SK-N-SH (cell line): ENCODE measurements at regions not wholly inside any gene's neighbourhood (a gene's known extent, or its start where the extent isn't known, plus 50 kb on each side); places are given as distances from the start of the nearest gene placed in this dataset.

Experiments
- CTCF ChIA-PET: fragments of 300-600, 350-600 bp; formaldehyde crosslinking; extraction: SDS; loops from one replicate; lab custom pipeline; 2021; lab: Yijun Ruan, JAX
- POLR2A ChIA-PET: fragments of 350-600 bp; sonication (Branson Sonifier 250); formaldehyde crosslinking; extraction: SDS; loops from one replicate; lab custom pipeline; 2020; ENCODE audit warnings: antibody characterized with exemption, inconsistent platforms; lab: Yijun Ruan, JAX
- DNase-seq: peaks from one replicate; pipeline ENCODE4 v3.0.0; 2012
- H2AFZ ChIP-seq: fragments of 200-600 bp; sonication (generic); 2 replicates; pipeline ENCODE4 v1.8.1; 2016; ENCODE audit warnings: antibody characterized with exemption, mild to moderate bottlenecking, low read depth
- H3F3A ChIP-seq: fragments of 200-600 bp; sonication (generic); replicated peaks from 2 replicates; pipeline ENCODE3; 2016; ENCODE audit warnings: antibody characterized with exemption, mild to moderate bottlenecking; ENCODE audit not compliant: insufficient read depth
- H3K27ac ChIP-seq, 2 experiments: fragments of 200-500 bp in 1 of 2; fragments of 200-600 bp in 1 of 2; sonication (Bioruptor generic) in 1 of 2; sonication (generic), shearing (Covaris generic) in 1 of 2; 2 replicates each; pipeline versions ENCODE4 v1.5.1 to v1.6.1; 2014 to 2016; ENCODE audit warnings: low read depth in 2 of 2, inconsistent platforms in 1 of 2, low read length in 1 of 2, mild to moderate bottlenecking in 1 of 2, mixed read lengths in 1 of 2
- H3K27me3 ChIP-seq: fragments of 200-600 bp; sonication (generic), shearing (Covaris generic); 2 replicates; pipeline ENCODE4 v1.6.1; 2016; ENCODE audit warnings: mixed run types; ENCODE audit not compliant: insufficient read depth
- H3K36me3 ChIP-seq, 2 experiments: fragments of 200-500 bp in 1 of 2; fragments of 200-600 bp in 1 of 2; sonication (Bioruptor generic) in 1 of 2; sonication (generic) in 1 of 2; replicated peaks in 1 of 2; 2 replicates each; pipeline versions ENCODE3 to v1.5.1; 2014 to 2016; ENCODE audit warnings: low read length in 1 of 2, mild to moderate bottlenecking in 1 of 2; ENCODE audit not compliant: insufficient read depth in 2 of 2, control insufficient read depth in 1 of 2
- H3K4me1 ChIP-seq, 2 experiments: fragments of 200-500 bp in 1 of 2; fragments of 200-600 bp in 1 of 2; sonication (Bioruptor generic) in 1 of 2; sonication (generic), shearing (Covaris generic) in 1 of 2; 2 replicates each; pipeline versions ENCODE4 v1.5.1 to v1.6.1; 2014 to 2016; ENCODE audit warnings: low read depth in 1 of 2, low read length in 1 of 2, mixed run types in 1 of 2; ENCODE audit not compliant: insufficient read depth in 2 of 2, control insufficient read depth in 1 of 2
- H3K4me2 ChIP-seq: fragments of 200-600 bp; sonication (generic), shearing (Covaris generic); 2 replicates; pipeline ENCODE4 v1.6.1; 2017; ENCODE audit warnings: mixed run types
- H3K4me3 ChIP-seq, 2 experiments: fragments of 200-500 bp in 1 of 2; fragments of 200-600 bp in 1 of 2; sonication (Bioruptor generic) in 1 of 2; sonication (generic), shearing (Covaris generic) in 1 of 2; 2 replicates each; pipeline versions ENCODE4 v1.5.1 to v1.8.1; 2014 to 2016; ENCODE audit warnings: low read depth in 2 of 2, inconsistent platforms in 1 of 2, low read length in 1 of 2, mild to moderate bottlenecking in 1 of 2, mixed read lengths in 1 of 2, moderate library complexity in 1 of 2
- H3K79me2 ChIP-seq: fragments of 200-600 bp; sonication (generic); 2 replicates; pipeline ENCODE4 v1.8.1; 2017; ENCODE audit warnings: mild to moderate bottlenecking; ENCODE audit not compliant: insufficient read depth
- H3K9ac ChIP-seq: fragments of 200-600 bp; sonication (generic); 2 replicates; pipeline ENCODE4 v1.6.1; 2017; ENCODE audit warnings: mixed run types
- H3K9me2 ChIP-seq: fragments of 200-600 bp; sonication (generic); 2 replicates; pipeline ENCODE4 v1.6.1; 2017; ENCODE audit warnings: mixed run types
- H3K9me3 ChIP-seq: fragments of 200-600 bp; sonication (generic); 2 replicates; pipeline ENCODE4 v1.6.1; 2017; ENCODE audit warnings: mixed run types, mild to moderate bottlenecking, moderate library complexity
- H4K20me1 ChIP-seq: fragments of 200-600 bp; sonication (generic); 2 replicates; pipeline ENCODE4 v1.6.1; 2017; ENCODE audit warnings: mild to moderate bottlenecking, mixed run types; ENCODE audit not compliant: insufficient read depth
- CHD2 ChIP-seq: fragments of 150-350 bp; IDR thresholded peaks from 2 replicates; pipeline ENCODE4 v1.6.1; 2018; ENCODE audit warnings: low read length; ENCODE audit not compliant: partially characterized antibody
- ELF1 ChIP-seq: IDR thresholded peaks from 2 replicates; pipeline ENCODE4 v1.4.0; 2012
- FOSL2 ChIP-seq: IDR thresholded peaks from 2 replicates; pipeline ENCODE4 v1.4.0; 2012; ENCODE audit warnings: low read depth, mild to moderate bottlenecking, moderate library complexity, borderline replicate concordance
- FOXM1 ChIP-seq: IDR thresholded peaks from 2 replicates; pipeline ENCODE4 v1.4.0; 2012; ENCODE audit warnings: low read depth, mild to moderate bottlenecking
- IRF3 ChIP-seq: fragments of 150-350 bp; IDR thresholded peaks from 2 replicates; pipeline ENCODE4 v1.6.1; 2016; ENCODE audit warnings: mild to moderate bottlenecking, low read depth, low read length
- JUND ChIP-seq: IDR thresholded peaks from 2 replicates; pipeline ENCODE4 v1.4.0; 2012
- NRF1 ChIP-seq: IDR thresholded peaks from 2 replicates; pipeline ENCODE4 v1.6.1; 2012; ENCODE audit warnings: low read depth, mild to moderate bottlenecking, low read length
- PBX3 ChIP-seq: IDR thresholded peaks from 2 replicates; pipeline ENCODE4; 2012
- RCOR1 ChIP-seq: fragments of 150-350 bp; IDR thresholded peaks from 2 replicates; pipeline ENCODE4 v1.6.1; 2017; ENCODE audit warnings: antibody characterized with exemption, low read length
- REST ChIP-seq: IDR thresholded peaks from 2 replicates; pipeline ENCODE4 v1.6.1; 2012; ENCODE audit warnings: mild to moderate bottlenecking, low read depth, low read length, moderate library complexity
- SIN3A ChIP-seq: IDR thresholded peaks from 2 replicates; pipeline ENCODE4 v1.6.1; 2012; ENCODE audit warnings: low read depth, mild to moderate bottlenecking, low read length, moderate library complexity, borderline replicate concordance
- TAF1 ChIP-seq: IDR thresholded peaks from 2 replicates; pipeline ENCODE4 v1.6.1; 2012; ENCODE audit warnings: low read depth, mild to moderate bottlenecking, low read length, moderate library complexity, borderline replicate concordance
- TEAD4 ChIP-seq: IDR thresholded peaks from 2 replicates; pipeline ENCODE4 v1.4.0; 2012; ENCODE audit warnings: mild to moderate bottlenecking, borderline replicate concordance; ENCODE audit not compliant: insufficient read depth
- YY1 ChIP-seq: IDR thresholded peaks from 2 replicates; pipeline ENCODE4 v1.4.0; 2012; ENCODE audit warnings: low read depth, mild to moderate bottlenecking
- WGBS: methylation state at CpG from one replicate; pipeline ENCODE4 v1.1.6; 2017; ENCODE audit warnings: low lambda C conversion rate; 5-methylcytosine and 5-hydroxymethylcytosine counted together

- no peak for TF ChIP-seq PBX3
- no peak for TF ChIP-seq TEAD4
- TF ChIP-seq, all 33 proteins: peak for 0
These were observed 79.4 kb downstream of the TMPRSS5 start (continued) for GRCh38 chr11:113626736-113627135.

- no peaks in the 10 kb centered on the region for H3K9me3 ChIP-seq
- 21% methylated on average over 1 of the region's 1 CpG for WGBS
- H3K27ac ChIP-seq, result no peak overlapping the region
- H3K79me2 ChIP-seq, result no peaks in the 10 kb centered on the region
- CTCF ChIA-PET, result no interaction called here
- H3K27me3 ChIP-seq, result no peaks in the 10 kb centered on the region
- H3K4me2 ChIP-seq, result no peak overlapping the region
- H2AFZ ChIP-seq, result no peak overlapping the region
- no peak overlapping the region for H3K9ac ChIP-seq
- POLR2A ChIA-PET, result no interaction called here
- no peaks in the 10 kb centered on the region for H3K36me3 ChIP-seq
- no peak overlapping the region for H3K4me3 ChIP-seq
- H3F3A ChIP-seq, result no peaks in the 10 kb centered on the region
- no peak for DNase-seq
- no peaks in the 10 kb centered on the region for H4K20me1 ChIP-seq
- no peak for TF ChIP-seq ELF1
- no peak for TF ChIP-seq REST
- no peak for TF ChIP-seq YY1
- TF ChIP-seq IRF3, result no peak
- no peak for TF ChIP-seq FOSL2
- TF ChIP-seq TAF1, result no peak
- TF ChIP-seq CHD2, result no peak
- TF ChIP-seq RCOR1, result no peak
- no peak for TF ChIP-seq JUND
- no peaks in the 10 kb centered on the region for H3K4me1 ChIP-seq
- no peaks in the 10 kb centered on the region for H3K9me2 ChIP-seq
These were observed 83.0 kb downstream of the TMPRSS5 start for GRCh38 chr11:113623114-113623513.

GRCh38 chr11:113618360-113618759 is 87.7 kb downstream of the TMPRSS5 start:
- H3K36me3 ChIP-seq, result no peaks in the 10 kb centered on the region
- CTCF ChIA-PET, result no interaction called here
- DNase-seq, result no peak
- no peak for TF ChIP-seq YY1
- no peak for TF ChIP-seq CHD2
- no peak for TF ChIP-seq IRF3
- no peak for TF ChIP-seq REST
- no peak for TF ChIP-seq SIN3A
- TF ChIP-seq NRF1, result no peak
- TF ChIP-seq FOXM1, result no peak

More at GRCh38 chr11:113618360-113618759, 87.7 kb downstream of the TMPRSS5 start:
- Histone ChIP-seq H3K9me3 (no peaks in the 10 kb centered on the region), H3K4me2 (no peak overlapping the region), H3K27me3 (no peaks in the 10 kb centered on the region), H3K79me2 (no peaks in the 10 kb centered on the region), H3K9ac (no peak overlapping the region), H4K20me1 (no peaks in the 10 kb centered on the region), H3F3A (no peaks in the 10 kb centered on the region), H3K9me2 (no peaks in the 10 kb centered on the region), H3K4me1 (peaks cover 0 to 5% of the 10 kb centered on the region in 2 experiments; a peak in 2 of 4 replicates), H3K27ac (no peak overlapping the region), H2AFZ (no peak overlapping the region), H3K4me3 (no peak overlapping the region)
- POLR2A ChIA-PET, result no interaction called here
- 40% methylated on average over 2 of the region's 2 CpGs for WGBS
